GM19328 (cell line): ENCODE measurements at regions not wholly inside any gene's neighbourhood (a gene's known extent, or its start where the extent isn't known, plus 50 kb on each side); places are given as distances from the start of the nearest gene placed in this dataset.
A peak's percentile ranks its signal among the peaks of the same experiment; 100 is the strongest.

ENCODE experiments used
- ATAC-seq: cut with Tn5 transposase; IDR thresholded peaks from one replicate; pipeline ENCODE4 v1.9.1; 2021; ENCODE audit warnings: mild to moderate bottlenecking, moderate library complexity; ENCODE audit not compliant: unreplicated experiment

DNA sequence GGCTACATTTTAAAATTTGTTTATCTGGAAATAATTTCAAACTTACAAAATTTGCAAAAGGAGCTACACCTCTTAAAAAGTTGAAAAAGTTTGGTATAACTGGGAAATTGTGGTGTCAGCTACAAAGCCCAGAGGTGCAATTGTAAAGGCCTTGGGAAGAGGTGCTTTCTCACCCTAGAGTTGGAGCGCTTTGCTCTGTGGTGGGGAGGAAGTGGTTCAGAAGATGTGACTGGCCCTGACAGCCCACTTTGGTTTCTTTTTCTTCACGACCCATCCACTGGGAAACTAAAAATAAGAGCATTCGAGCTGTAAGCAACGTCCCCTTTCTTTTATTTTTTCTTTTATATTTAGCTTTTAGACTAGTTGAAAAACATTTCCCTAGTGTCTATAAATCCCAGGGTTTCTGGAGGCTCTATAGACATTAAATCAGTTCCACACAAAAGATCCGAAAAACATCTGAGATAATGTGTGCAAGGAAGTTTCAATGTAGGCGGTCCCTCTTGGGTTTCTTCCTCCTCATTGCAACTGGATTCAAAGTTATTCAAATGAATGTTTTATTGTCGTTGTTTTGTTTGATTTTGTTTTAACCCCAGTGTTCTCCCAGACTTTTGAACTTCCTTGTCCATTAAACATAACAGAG is 397.8 kb downstream of the KIF16B start:
- no peak for ATAC-seq

- no peak for ATAC-seq
Measured at GRCh38 chr20:16174311-16174710, 398.9 kb downstream of the KIF16B start.

DNA sequence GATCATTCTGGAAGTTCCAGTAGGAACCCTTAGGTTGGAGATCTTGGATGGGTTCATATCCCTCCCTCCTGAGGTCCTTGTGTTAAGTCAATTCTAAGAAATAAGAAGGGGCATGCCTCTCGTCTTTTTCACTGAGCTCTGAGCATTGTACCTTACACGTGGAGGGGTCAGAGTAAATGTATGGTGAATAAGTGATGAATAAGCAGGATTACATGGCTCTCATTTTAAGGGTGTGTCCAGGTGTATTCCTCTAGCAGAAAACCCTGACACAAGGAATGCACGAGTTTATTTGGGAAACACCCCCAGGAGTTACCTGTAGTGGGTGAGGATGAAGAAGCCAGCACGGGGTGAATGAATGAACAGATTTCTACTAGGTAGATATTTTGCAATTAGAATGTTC is 400.2 kb downstream of the KIF16B start:
- ATAC-seq, result no peak

- no peak for ATAC-seq
Measured at GRCh38 chr20:16171180-16171579, 402.1 kb downstream of the KIF16B start.

- ATAC-seq, result no peak
Measured at GRCh38 chr20:16170406-16170971, 402.8 kb downstream of the KIF16B start.

DNA sequence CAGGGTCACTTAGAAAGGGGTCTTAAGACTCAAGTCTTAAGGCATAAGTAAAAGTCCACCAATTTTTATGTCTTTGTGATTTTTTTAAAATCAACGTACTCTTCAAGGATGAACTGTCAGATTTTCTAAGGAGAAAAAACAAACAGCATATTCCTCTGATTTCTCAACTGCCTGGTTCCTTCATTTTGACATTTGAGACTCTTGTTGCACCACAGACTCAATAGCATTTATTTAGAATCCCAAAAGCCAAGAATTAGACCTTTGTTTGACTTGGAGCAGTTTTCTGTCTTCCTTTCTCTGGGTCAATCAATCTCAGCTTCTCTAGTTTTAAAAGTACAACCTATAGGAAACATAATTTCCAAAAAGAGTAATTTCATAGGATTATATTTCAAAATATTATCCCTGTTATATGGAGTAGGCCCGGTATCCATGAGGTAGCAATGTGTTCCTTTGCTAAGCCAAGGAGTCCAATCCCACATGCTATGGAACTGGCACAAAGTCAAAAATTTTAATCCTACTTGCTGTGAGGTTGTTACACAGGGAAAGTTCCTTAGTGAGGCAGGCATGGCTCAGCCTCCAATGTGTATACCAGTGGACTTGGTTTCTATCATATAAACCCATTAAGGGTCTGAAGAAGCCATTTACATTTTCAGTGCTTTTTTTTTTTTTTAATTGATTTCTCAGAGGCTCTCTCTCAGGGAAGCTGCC is 405.7 kb downstream of the KIF16B start:
- ATAC-seq, result no peak

GRCh38 chr20:16166737-16167136 is 406.5 kb downstream of the KIF16B start:
- ATAC-seq, result no peak

- ATAC-seq, result peak; percentile 44
Measured at GRCh38 chr20:16158976-16159286, 414.3 kb downstream of the KIF16B start.

- peak; percentile 85 for ATAC-seq
Measured at GRCh38 chr20:16158090-16158975, 414.9 kb downstream of the KIF16B start.

GRCh38 chr20:16147916-16148315 is 425.3 kb downstream of the KIF16B start:
- no peak for ATAC-seq

- no peak for ATAC-seq
Measured at GRCh38 chr20:16147216-16147615, 426.0 kb downstream of the KIF16B start.

DNA sequence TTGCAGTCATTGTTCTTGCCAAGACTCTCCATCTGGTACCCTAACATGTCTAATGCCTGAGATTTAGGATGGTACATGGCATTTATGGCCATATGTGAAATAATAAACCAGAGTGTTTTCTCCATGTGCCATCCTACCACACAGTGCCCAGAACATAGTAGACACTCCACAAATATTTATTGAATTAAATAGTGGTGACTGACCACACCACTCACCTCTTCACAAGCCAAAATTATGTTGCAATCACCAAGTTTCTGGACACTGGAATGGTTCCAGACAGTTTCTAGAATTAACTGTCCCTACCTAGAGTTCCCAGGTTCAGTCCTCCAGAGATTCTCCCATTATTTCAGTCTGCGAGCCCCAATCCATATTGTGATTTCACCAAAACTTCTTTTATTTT is 427.3 kb downstream of the KIF16B start:
- no peak for ATAC-seq

GRCh38 chr20:16143596-16143995 is 429.7 kb downstream of the KIF16B start:
- ATAC-seq, result no peak

GRCh38 chr20:16135630-16136029 is 437.6 kb downstream of the KIF16B start:
- no peak for ATAC-seq

GRCh38 chr20:16132036-16132798 is 441.0 kb downstream of the KIF16B start:
- ATAC-seq, result no peak

- ATAC-seq, result no peak
Measured at GRCh38 chr20:16129411-16129810, 443.8 kb downstream of the KIF16B start.

- no peak for ATAC-seq
Measured at GRCh38 chr20:16128538-16129106, 444.6 kb downstream of the KIF16B start.

DNA sequence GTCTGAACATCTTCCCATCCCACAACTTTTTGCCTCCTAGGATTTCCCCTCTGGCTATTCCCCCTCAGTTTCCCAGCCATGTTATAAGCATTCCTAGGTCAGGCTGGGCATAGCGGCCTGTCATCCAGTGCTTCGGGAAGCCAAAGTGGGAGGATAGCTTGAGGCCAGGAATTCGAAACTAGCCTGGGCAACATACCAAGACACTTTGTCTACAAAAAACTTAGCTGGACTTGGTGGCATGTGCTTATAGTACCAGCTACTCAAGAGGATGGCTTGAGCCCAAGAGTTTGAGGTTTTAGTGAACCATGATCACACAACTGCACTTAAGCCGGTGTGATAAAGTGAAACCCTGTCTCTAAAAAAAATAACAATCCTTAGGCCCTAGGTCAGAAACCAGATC is 447.4 kb downstream of the KIF16B start:
- no peak for ATAC-seq

DNA sequence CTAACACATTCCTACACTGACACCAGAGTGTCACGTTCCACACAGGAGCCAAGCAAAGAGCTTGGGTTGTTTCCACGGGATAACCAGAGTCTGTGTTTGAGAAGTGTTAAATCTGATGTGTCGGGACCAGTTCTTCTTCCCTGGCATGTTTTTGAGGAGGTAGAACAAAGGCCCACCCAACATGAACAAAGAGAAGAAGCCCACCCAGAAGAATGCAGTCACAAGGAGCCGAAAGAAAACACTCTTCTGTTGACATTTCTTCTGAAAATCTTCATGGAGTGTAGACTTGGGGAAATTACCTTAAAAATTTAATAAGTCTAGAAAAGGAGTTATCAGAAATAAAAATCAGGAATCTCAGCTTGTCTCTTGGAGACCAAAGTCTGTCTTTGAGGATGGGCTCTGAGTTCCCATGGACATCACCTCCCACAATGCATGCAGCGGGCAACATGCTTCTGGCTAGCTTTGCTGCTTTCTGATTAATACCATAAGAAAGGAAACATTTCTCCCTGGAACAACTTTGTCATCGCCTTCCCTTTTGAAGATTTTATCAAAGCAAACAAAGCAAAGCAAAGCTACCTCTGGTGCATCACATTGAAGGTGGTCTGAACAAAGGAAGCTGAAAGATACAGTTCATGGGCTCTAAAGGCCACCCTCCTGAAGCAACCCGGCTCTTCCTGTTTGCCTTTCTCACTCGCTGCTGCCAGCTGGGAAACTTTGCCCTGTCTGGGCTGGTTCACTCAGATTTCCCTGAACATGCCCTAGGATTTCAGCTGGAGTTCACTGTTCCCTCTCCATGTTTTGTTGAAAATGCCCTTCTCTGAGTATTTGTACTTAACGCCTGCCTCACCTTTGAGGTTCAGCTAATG is 448.1 kb downstream of the KIF16B start:
- no peak for ATAC-seq

DNA sequence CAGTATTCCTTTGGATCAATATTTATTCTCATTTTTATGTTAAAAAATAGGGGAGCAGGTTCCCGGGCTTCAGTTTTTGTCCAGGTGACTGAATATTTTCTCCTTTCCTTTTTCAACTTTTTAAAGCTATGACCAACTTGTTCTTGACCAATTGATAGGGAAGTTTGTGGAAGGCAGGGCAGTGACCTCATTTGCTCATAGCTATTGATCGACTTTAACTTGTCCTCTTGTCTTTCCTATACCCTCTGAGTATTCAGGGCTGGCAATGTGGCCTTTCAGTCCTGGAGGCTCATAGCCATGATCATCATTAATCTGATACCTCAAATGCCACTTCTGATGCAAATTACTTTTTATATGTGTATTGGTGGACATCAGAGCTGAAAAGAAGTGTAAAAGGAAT is 448.8 kb downstream of the KIF16B start:
- no peak for ATAC-seq
